HepG2 (cell line): ENCODE measurements at regions not wholly inside any gene's neighbourhood (a gene's known extent, or its start where the extent isn't known, plus 50 kb on each side); places are given as distances from the start of the nearest gene placed in this dataset.

ENCODE experiments used
- CREBL2 ChIP-seq: sonication (generic); formaldehyde crosslinking; IDR thresholded peaks from 2 replicates; pipeline ENCODE4 v1.8.1; 2023; ENCODE audit warnings: missing genetic modification reagents, mild to moderate bottlenecking, borderline replicate concordance
- FIP1L1 ChIP-seq: fragments of 200-400 bp; formaldehyde crosslinking; IDR thresholded peaks from 2 replicates; pipeline ENCODE4 v1.6.1; 2018; ENCODE audit warnings: low read depth, mild to moderate bottlenecking, low read length, moderate library complexity, borderline replicate concordance; ENCODE audit not compliant: insufficient read depth
- HNRNPUL1 ChIP-seq: fragments of 200-400 bp; formaldehyde crosslinking; IDR thresholded peaks from 2 replicates; pipeline ENCODE4 v1.6.1; 2017; ENCODE audit warnings: low read depth, mild to moderate bottlenecking, low read length, moderate library complexity
- IKZF1 ChIP-seq: fragments of 450-650 bp; IDR thresholded peaks from 2 replicates; pipeline ENCODE4 v1.7.1; 2016
- JUND ChIP-seq: sonication (generic); formaldehyde crosslinking; IDR thresholded peaks from 2 replicates; pipeline ENCODE4 v1.8.0; 2022; ENCODE audit warnings: mild to moderate bottlenecking, missing genetic modification reagents
- KAT2B ChIP-seq: fragments of 150-350 bp; IDR thresholded peaks from 2 replicates; pipeline ENCODE4 v1.6.1; 2014; ENCODE audit warnings: low read depth, low read length, borderline replicate concordance
- KAT8 ChIP-seq: IDR thresholded peaks from 2 replicates; pipeline ENCODE4 v1.6.1; 2016; ENCODE audit warnings: missing genetic modification reagents, missing compliant biosample characterization
- KLF12 ChIP-seq: sonication (generic); formaldehyde crosslinking; IDR thresholded peaks from 2 replicates; pipeline ENCODE4 v1.4.0; 2020; ENCODE audit warnings: missing genetic modification reagents, borderline replicate concordance
- MEF2D ChIP-seq: sonication (generic); formaldehyde crosslinking; IDR thresholded peaks from 2 replicates; pipeline ENCODE4 v1.5.1; 2020; ENCODE audit warnings: mild to moderate bottlenecking, missing genetic modification reagents
- RARA ChIP-seq: IDR thresholded peaks from 2 replicates; pipeline ENCODE4 v1.6.1; 2016; ENCODE audit warnings: missing genetic modification reagents, missing compliant biosample characterization
- SALL2 ChIP-seq: sonication (generic); formaldehyde crosslinking; IDR thresholded peaks from 2 replicates; pipeline ENCODE4 v1.8.1; 2023; ENCODE audit warnings: mild to moderate bottlenecking, missing genetic modification reagents, inconsistent platforms
- U2AF2 ChIP-seq: fragments of 200-400 bp; formaldehyde crosslinking; IDR thresholded peaks from 2 replicates; pipeline ENCODE4 v1.6.1; 2017; ENCODE audit warnings: low read depth, mild to moderate bottlenecking, low read length
- XRCC5 ChIP-seq: fragments of 200-400 bp; formaldehyde crosslinking; optimal IDR thresholded peaks from 2 replicates; pipeline ENCODE3; 2017; ENCODE audit warnings: mild to moderate bottlenecking, low read length
- ZBTB20 ChIP-seq: sonication (generic); formaldehyde crosslinking; IDR thresholded peaks from 2 replicates; pipeline ENCODE4 v1.8.1; 2023; ENCODE audit warnings: missing genetic modification reagents, low read depth, mild to moderate bottlenecking, borderline replicate concordance
- ZBTB26 ChIP-seq: IDR thresholded peaks from 2 replicates; pipeline ENCODE4 v1.6.1; 2016; ENCODE audit warnings: missing compliant biosample characterization, missing genetic modification reagents, borderline replicate concordance
- ZBTB33 ChIP-seq: sonication (generic); formaldehyde crosslinking; IDR thresholded peaks from 2 replicates; pipeline ENCODE4 v1.4.0; 2020; ENCODE audit warnings: missing genetic modification reagents
- ZNF205 ChIP-seq: IDR thresholded peaks from 2 replicates; pipeline ENCODE4 v1.6.1; 2018; ENCODE audit warnings: missing biosample characterization, missing genetic modification reagents
- ZNF451 ChIP-seq: sonication (generic); formaldehyde crosslinking; IDR thresholded peaks from 2 replicates; pipeline ENCODE4 v1.5.0; 2020; ENCODE audit warnings: mild to moderate bottlenecking, missing genetic modification reagents
- ZNF556 ChIP-seq: sonication (generic); formaldehyde crosslinking; IDR thresholded peaks from 2 replicates; pipeline ENCODE4 v1.4.0; 2020; ENCODE audit warnings: mild to moderate bottlenecking, missing genetic modification reagents, borderline replicate concordance
- ZNF569 ChIP-seq: sonication (generic); formaldehyde crosslinking; IDR thresholded peaks from 2 replicates; pipeline ENCODE4 v1.5.0; 2020; ENCODE audit warnings: mild to moderate bottlenecking, missing genetic modification reagents, moderate library complexity, borderline replicate concordance
- ZNF652 ChIP-seq: IDR thresholded peaks from 2 replicates; pipeline ENCODE4 v1.6.1; 2016; ENCODE audit warnings: low read depth, borderline replicate concordance
- TF ChIP-seq, protein P1 (sequence below): sonication (generic); formaldehyde crosslinking; IDR thresholded peaks from 2 replicates; pipeline ENCODE4 v1.9.0; 2022; ENCODE audit warnings: missing genetic modification reagents, mild to moderate bottlenecking, borderline replicate concordance

DNA sequence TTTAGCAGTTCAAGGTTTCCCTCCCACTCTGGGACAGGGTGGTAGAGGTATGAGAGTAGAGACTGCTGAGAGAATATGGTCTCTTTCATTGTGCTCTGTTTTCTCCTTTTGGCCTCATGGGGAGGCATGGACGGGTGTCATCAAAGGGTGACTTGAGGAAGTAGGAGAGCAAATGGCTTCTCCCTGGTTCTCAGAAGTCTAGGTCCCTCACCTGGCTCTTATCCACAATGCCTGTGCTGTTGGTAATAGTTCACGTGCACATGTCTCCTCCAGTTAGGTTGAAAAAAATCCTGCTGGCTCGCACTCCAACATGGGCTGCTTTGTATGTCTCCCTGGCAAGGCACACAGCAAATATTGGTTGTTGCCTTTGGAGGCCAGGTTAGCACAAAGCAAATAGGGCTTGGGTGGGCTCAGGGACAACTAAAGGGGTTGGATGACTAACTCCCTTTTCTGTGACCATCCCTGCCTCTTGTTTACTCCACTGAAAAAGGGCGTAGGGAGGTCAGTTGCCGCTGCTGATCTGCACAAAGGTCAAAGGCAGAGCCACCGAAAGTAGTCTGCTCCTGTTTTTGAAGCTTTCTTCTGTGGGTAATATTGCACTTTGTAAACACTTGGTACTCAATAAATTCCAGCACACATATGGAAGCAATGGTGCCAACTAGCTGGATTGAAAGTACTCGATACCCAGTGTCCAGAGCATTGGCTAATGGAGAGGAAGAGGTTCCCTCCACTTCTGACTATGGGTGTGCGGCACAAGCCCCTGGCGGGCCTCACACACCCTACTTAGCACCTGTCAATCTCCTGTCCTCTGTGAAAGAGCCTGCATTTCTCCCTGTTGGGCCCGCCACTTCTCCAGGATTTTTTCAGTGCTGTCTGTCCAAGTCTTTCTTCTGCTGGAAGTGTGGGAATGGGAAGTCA, 121.8 kb downstream of the SLC38A6 start (continued):
- TF ChIP-seq ZBTB26 (peak; percentile 78; the same call in 1 of the 2 replicates), FIP1L1 (no peak), ZNF556 (CRISPR knock-in tag) (peak; percentile 74; the same call in 1 of the 2 replicates), IKZF1 (no peak), ZNF205 (CRISPR knock-in tag) (peak; percentile 94), KAT2B (no peak), XRCC5 (peak; percentile 87), ZNF569 (CRISPR knock-in tag) (no peak), KLF12 (no peak), HNRNPUL1 (no peak), RARA (CRISPR knock-in tag) (peak; percentile 99), KAT8 (peak; percentile 83), ZBTB20 (CRISPR knock-in tag) (peak; percentile 88), U2AF2 (no peak), MEF2D (CRISPR knock-in tag) (peak; percentile 90), ZNF652 (CRISPR knock-in tag) (peak; percentile 51; the same call in 1 of the 2 replicates), ZNF451 (CRISPR knock-in tag) (no peak), ZBTB33 (CRISPR knock-in tag) (peak; percentile 63; the same call in 1 of the 2 replicates), JUND (peak; percentile 73), SALL2 (CRISPR knock-in tag) (no peak), CREBL2 (CRISPR knock-in tag) (0 out of 2 replicates have a peak, but pooled peaks have one; percentile 38)
- TF ChIP-seq, protein P1, sequence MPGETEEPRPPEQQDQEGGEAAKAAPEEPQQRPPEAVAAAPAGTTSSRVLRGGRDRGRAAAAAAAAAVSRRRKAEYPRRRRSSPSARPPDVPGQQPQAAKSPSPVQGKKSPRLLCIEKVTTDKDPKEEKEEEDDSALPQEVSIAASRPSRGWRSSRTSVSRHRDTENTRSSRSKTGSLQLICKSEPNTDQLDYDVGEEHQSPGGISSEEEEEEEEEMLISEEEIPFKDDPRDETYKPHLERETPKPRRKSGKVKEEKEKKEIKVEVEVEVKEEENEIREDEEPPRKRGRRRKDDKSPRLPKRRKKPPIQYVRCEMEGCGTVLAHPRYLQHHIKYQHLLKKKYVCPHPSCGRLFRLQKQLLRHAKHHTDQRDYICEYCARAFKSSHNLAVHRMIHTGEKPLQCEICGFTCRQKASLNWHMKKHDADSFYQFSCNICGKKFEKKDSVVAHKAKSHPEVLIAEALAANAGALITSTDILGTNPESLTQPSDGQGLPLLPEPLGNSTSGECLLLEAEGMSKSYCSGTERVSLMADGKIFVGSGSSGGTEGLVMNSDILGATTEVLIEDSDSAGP (CRISPR knock-in tag), result peak; percentile 49; the same call in 1 of the 2 replicates
